GM06990 (cell line): ENCODE measurements at regions not wholly inside any gene's neighbourhood (a gene's known extent, or its start where the extent isn't known, plus 50 kb on each side); places are given as distances from the start of the nearest gene placed in this dataset.

Source experiments
- DNase-seq: peaks from one replicate; pipeline ENCODE4 v3.0.0-alpha.2; 2011; ENCODE audit not compliant: insufficient read length; ENCODE audit errors: extremely low read depth
- H3K27me3 ChIP-seq: replicated peaks from 2 replicates; pipeline ENCODE4 v1.6.0; 2011; ENCODE audit warnings: low read length; ENCODE audit not compliant: control insufficient read depth, insufficient read depth
- H3K36me3 ChIP-seq: 2 replicates; pipeline ENCODE4 v1.5.1; 2011; ENCODE audit warnings: low read length; ENCODE audit not compliant: control insufficient read depth, insufficient read depth
- H3K4me3 ChIP-seq: replicated peaks from 2 replicates; pipeline ENCODE4 v1.5.1; 2011; ENCODE audit warnings: low read depth, mild to moderate bottlenecking, control low read depth, low read length
- TF ChIP-seq, protein P1 (sequence below): IDR thresholded peaks from 2 replicates; pipeline ENCODE4 v1.5.1; 2011; ENCODE audit warnings: low read length, control low read depth, mild to moderate bottlenecking, inconsistent platforms; ENCODE audit not compliant: insufficient read depth, poor library complexity, severe bottlenecking

DNA sequence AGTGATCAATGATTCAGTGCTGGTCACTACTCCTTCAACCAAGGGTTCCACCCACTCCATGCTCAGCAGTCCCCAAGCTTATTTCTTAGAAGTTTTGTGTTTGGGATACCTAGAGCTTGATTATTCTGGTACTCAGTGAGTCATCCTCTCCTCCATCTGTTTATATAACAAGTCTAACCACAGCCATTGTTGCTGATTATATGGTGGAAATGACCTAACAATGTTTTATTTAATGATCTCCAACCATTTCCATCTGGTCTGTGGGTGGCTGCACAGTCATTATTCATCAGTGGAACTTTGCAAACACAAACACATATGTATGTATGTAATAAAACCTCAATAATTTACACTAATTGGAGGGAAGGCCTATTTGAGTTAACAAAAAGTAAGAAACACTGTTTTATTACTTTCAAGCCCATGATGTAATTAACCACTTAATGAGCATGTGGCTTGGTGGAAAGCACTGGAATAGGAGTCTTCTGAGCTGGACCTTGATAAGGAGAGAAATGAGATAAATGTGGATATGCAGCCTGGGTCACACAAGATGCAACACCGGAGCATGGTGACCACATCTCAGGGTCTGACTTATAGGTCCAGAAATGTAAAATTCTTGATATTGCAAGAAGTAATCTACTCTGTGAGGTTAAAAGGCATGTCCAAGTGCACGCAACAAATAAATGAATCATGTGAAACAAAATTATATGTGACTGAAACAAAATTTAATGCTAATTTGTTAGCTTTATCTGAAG, 99.0 kb upstream of the WLS start:
- H3K36me3 ChIP-seq = no peaks in the 10 kb centered on the region
- H3K27me3 ChIP-seq = no peaks in the 10 kb centered on the region; the same call in 1 of the 2 replicates
- TF ChIP-seq, protein P1, sequence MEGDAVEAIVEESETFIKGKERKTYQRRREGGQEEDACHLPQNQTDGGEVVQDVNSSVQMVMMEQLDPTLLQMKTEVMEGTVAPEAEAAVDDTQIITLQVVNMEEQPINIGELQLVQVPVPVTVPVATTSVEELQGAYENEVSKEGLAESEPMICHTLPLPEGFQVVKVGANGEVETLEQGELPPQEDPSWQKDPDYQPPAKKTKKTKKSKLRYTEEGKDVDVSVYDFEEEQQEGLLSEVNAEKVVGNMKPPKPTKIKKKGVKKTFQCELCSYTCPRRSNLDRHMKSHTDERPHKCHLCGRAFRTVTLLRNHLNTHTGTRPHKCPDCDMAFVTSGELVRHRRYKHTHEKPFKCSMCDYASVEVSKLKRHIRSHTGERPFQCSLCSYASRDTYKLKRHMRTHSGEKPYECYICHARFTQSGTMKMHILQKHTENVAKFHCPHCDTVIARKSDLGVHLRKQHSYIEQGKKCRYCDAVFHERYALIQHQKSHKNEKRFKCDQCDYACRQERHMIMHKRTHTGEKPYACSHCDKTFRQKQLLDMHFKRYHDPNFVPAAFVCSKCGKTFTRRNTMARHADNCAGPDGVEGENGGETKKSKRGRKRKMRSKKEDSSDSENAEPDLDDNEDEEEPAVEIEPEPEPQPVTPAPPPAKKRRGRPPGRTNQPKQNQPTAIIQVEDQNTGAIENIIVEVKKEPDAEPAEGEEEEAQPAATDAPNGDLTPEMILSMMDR = no peak
- H3K4me3 ChIP-seq = no peak overlapping the region
- no peak for DNase-seq

DNA sequence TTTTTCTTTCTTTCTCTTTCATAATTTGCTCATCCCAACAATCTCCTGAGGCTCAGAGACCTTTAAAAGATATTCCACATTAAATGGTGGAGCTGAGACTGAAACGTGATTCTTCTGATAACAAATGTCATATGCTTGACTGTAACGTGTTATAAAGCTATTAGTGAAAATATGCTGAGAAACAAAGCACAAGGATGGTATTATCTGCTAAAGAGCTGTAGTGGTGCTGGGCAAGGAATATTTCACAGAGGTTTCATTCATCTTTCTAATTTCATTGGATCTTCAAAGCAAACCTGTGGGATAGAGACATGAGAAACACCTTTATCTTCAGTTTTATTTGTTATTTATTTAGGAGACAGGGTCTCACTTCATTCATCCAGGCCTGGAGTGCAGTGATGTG, 98.1 kb upstream of the WLS start:
- DNase-seq = no peak
- Histone ChIP-seq H3K27me3 (no peaks in the 10 kb centered on the region), H3K36me3 (no peaks in the 10 kb centered on the region), H3K4me3 (no peak overlapping the region)
- TF ChIP-seq, protein P1 = no peak

DNA sequence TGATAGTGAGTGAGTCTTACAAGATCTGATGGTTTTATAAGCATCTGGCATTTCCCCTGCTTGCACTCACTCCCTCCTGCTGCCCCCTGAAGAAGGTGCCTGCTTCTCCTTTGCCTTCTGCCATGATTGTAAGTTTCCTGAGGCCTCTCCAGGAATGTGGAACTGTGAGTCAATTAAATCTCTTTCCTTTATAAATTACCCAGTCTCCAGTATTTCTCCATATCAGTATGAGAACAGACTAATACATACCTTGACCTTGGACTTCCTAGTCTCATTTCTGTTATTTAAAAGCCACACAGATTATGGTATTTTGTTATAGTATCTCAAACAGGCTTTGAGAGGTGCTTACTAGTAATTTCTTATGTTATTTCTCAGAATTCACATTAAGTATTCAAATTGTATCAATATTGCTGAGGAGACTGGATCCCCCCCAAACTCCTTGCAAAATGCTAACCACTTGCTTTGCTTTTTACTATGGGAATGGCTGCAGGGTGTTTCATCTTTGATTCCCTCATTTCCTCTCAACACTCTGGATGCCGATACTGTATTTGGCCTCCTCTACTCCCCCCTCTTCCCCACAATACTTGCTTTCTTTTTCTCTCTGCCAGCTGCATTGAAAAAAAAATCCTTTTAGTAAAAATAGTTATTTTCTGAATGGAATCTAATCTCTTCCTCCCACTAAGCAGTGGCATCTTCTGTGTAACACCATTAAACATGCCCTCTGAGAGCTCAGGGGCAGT, 96.9 kb upstream of the WLS start:
- Histone ChIP-seq H3K27me3 (no peaks in the 10 kb centered on the region), H3K36me3 (no peaks in the 10 kb centered on the region), H3K4me3 (no peak overlapping the region)
- no peak for DNase-seq
- TF ChIP-seq, protein P1 = no peak

DNA sequence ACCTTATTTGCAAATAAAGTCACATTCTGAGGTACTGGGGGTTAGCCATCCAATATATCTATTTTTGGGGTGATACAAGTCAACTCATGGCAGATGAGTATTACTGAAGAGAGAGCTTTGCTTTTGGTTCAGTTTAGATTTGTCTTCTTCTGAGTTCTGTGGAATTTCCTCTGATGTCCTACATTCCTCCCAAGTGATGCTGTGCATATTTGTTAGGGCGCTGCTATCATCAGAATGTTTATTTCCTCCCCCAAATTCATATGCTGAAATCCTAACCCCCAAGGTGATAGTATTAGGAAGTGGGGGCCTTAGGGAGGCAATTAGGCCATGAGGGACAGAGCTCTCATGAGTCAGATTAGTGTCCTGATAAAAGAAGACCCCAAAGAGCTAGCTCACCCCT, 96.2 kb upstream of the WLS start:
- no peak for DNase-seq
- TF ChIP-seq, protein P1 = no peak
- H3K27me3 ChIP-seq = no peaks in the 10 kb centered on the region; the same call in 1 of the 2 replicates

DNA sequence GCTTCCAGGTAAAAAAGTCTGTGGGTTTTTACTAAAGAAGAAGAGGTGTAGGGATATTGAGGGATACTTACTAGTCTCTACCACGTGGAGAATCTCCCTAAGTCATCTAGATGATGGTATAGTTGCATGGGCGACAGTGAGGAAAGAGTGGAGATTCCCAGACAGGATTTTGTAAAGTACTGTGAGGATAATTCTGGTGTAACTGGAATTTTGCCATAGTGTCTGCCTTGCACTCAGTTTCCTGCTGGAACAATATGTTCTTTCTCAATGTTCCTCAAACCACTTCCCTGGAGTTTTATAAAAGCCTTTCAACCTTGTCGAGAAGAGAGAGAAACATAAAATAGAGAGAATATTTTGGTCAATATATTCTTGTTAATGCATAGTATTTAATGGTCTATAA, 95.1 kb upstream of the WLS start:
- no peak overlapping the region for H3K4me3 ChIP-seq
- H3K36me3 ChIP-seq = no peaks in the 10 kb centered on the region
- no peaks in the 10 kb centered on the region; the same call in 1 of the 2 replicates for H3K27me3 ChIP-seq
- TF ChIP-seq, protein P1 = no peak
- DNase-seq = no peak

More for the DNA sequence above, 96.2 kb upstream of the WLS start:
- no peak overlapping the region for H3K4me3 ChIP-seq
- no peaks in the 10 kb centered on the region for H3K36me3 ChIP-seq
